ENCODE measurements at regions not wholly inside any gene's neighbourhood (a gene's known extent, or its start where the extent isn't known, plus 50 kb on each side); places are given as distances from the start of the nearest gene placed in this dataset.

DNA sequence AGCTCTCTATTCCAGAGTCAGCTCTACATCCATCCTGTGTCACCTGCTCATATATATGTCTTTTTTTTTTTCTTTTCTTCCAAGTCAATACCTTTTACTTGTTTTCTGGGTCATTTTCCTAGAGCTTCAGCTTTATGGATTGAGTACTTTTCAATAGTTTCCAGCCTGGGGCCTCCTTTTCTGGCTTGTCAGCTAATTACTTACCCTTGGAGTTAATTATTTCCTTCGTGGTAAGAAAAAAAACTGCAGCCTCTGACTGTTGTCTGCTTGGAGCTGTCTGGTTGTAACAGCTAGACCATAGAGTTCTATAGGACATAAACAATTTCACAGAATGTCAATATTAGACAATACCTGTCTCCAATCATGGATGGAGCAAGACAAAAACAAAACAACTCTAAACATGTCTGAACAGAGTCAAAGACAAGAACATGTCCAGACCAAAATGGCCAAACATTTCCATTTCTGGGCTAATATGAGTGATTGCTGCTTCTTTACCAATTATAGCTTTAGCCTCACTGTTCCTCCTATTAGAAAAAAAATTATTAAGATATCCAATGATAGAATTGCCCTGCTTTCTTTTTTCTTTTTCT is 643.1 kb downstream of the SLC4A3 start:
- in situ Hi-C loops (cut with HindIII; ENCODE audit: low pct_unique_long_range_greater_than_20kb, low sequenced_read_pairs): no loop called here
- DNase-seq (ENCODE audit: low read depth, low spot score): no peak

DNA sequence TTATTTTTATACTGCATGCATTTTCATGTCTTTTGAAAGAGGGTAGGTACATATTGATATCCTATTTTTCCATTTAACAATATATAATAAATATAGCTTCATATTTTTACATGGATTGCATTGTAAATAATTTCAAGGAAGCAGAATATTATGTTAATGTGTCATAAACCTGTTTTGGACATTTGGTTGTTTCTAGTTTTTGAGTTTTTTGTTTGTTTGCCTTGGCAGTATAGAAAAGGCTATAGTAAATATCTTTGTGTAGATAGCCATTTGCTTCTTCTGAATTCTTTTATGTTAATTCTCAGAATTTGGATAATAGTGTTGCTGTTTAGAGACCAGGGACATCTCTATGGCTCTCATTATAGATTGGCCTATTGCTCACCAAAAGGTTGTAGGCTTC is 645.2 kb downstream of the SLC4A3 start:
- in situ Hi-C loops (cut with HindIII; ENCODE audit: low pct_unique_long_range_greater_than_20kb, low sequenced_read_pairs): no loop called here
- no peak for DNase-seq (ENCODE audit: low read depth, low spot score)

DNA sequence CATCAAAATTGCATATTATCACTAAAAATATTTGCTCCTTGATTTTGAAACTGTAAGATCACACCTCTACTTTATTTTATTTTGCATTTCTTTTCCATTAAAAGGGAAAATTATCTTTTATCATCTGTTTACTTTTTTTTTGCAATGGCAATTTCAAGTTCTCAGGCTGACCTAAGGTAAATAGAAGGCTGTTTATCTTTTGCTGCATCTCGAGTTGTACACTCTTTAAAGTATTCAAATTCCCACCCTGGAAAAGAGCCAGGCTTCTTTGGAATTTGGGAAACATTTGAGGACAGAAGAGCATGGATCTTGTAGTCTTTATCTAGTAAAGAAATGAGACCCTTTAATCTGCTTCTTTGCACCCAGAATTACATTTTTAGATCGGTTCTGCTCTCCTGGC is 645.7 kb downstream of the SLC4A3 start:
- no peak for DNase-seq (ENCODE audit: low read depth, low spot score)
- in situ Hi-C loops (cut with HindIII; ENCODE audit: low pct_unique_long_range_greater_than_20kb, low sequenced_read_pairs): no loop called here

DNA sequence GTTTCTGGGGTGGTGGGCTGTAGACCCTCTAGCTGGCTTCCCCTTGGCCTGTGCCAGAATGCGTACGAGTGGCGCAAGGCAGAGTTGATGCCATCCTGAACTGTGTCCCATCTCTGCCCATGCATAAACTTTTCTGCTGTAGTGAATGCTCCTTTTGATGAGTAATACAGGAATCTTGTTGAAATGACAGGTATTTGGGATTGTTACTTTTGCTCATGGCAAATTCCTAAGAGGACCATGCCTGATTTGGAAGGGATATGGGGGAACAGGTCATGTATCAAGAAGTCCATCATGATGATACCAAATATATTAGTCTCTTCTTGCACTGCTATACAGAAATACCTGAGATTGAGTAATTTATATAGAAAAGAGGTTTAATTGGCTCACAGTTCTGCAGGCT is 648.0 kb downstream of the SLC4A3 start:
- DNase-seq (ENCODE audit: low read depth, low spot score): no peak
- in situ Hi-C loops (cut with HindIII; ENCODE audit: low pct_unique_long_range_greater_than_20kb, low sequenced_read_pairs): no loop called here

DNA sequence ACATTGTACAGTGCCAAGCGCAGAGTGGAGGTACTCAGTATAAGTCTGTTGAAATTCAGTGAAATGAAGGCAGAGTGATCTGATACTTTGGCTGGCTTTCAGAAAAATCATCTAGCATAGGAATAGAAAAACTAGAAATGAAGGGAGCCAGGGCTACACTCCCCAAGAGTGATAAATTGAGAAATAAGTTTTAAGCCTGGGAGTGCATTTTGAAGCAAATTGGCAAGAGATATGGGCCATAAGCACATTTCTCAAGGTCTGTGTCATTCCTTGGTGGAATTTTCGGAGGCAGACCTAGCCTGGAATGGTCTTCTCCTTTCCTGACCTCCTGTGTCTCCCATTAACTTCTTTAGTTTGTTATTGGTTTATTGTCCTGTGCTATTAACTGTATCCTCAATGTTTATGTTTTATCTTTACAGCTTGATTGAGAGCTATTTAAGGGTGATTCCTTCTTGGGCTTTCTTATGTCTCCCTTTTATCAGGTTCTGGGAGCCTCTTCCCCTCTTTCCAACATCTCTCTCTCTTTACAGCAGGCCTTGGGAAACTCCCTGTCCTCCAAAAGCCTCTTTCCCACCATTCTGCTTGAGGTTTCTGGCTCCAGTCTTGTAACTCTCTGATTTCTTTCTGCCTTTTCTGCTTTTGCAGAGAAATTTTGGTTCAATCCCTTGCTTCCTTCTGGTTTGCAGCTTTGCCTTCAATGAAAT is 649.5 kb downstream of the SLC4A3 start:
- DNase-seq (ENCODE audit: low read depth, low spot score): no peak
- in situ Hi-C loops (cut with HindIII; ENCODE audit: low pct_unique_long_range_greater_than_20kb, low sequenced_read_pairs): no loop called here

DNA sequence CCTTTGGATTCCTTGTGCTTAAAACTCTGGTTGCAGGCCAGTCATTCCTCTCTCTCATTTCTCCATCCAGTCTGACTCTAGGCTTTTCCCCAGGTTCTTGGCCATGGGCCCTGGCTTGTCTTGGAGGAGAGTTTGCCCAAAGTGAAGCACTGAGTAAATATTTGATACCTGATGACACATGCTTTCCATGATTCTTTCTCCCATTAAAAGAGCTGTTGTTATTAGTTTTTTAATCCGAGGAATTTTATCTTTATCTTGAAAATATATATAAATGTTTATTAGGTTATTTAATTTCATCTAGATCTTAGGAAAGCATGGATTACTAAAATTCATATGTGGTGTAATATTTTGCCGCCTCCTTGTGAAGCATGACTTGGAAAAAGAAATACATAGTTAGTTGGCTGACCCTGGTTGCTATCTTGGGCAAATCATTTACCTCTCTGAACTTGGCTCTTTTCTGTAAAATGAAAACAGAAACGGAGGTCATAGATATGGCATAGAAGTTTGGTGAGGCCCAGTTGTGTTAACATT is 650.1 kb downstream of the SLC4A3 start:
- in situ Hi-C loops (cut with HindIII; ENCODE audit: low pct_unique_long_range_greater_than_20kb, low sequenced_read_pairs): no loop called here
- DNase-seq (ENCODE audit: low read depth, low spot score): no peak

DNA sequence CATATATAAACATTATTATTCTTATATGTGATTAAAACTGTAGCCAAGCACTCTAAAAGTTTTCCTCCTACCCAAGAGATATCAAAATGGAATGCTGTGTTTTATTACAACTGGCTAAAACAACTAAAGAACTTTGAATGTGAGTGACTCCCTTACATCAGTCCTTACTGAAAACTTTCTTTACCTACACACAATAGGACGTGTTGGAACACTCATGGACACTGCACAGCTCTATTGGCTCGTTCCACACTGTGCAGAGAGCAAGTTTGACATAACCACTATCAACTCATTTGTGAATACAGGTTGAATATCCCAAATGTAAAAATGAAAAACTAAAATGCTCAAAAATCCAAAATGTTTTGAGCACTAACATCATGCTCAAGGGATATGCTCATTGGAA is 650.6 kb downstream of the SLC4A3 start:
- in situ Hi-C loops (cut with HindIII; ENCODE audit: low pct_unique_long_range_greater_than_20kb, low sequenced_read_pairs): no loop called here

DNA sequence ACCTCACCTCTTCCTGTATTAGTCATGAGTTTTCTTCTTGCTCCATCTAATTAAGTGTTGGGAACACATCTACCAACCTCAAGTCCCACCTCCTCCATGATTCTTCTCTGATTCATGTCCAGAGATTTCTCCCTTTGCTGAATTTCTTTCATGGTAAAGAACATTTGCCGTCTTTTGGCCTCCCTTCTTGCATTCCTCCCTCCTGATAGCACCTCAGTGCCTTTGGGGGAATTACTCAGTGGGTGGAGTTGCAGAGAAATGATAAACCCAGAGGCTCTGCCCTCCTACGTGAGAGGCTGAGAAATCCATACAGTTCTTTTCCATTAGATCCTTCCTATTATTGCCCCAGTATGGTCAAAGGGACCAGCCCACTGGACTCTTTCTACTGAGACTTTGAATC is 651.9 kb downstream of the SLC4A3 start:
- in situ Hi-C loops (cut with HindIII; ENCODE audit: low pct_unique_long_range_greater_than_20kb, low sequenced_read_pairs): no loop called here
- no peak for DNase-seq (ENCODE audit: low read depth, low spot score)

More for the DNA sequence above, 650.6 kb downstream of the SLC4A3 start:
- no peak for DNase-seq (ENCODE audit: low read depth, low spot score)

DNA sequence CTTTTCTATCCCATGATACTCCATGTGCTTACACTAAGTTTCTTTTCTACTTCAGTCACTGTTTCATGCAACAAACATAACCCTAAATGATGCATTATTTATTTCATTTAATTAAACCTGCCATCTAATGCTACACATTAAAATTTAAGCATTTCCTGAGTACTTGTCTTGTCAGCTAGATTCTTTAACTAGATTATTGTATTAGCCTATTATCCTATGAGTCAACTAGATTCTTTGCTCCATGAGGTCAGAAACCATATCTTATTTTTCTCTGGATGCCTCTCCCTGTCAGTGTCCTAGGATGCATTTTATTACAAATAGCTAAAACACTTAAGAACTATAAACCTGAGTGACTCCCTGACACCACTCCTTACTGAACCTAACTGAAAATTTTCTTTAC is 652.4 kb downstream of the SLC4A3 start:
- DNase-seq (ENCODE audit: low read depth, low spot score): no peak
- in situ Hi-C loops (cut with HindIII; ENCODE audit: low pct_unique_long_range_greater_than_20kb, low sequenced_read_pairs): no loop called here

DNA sequence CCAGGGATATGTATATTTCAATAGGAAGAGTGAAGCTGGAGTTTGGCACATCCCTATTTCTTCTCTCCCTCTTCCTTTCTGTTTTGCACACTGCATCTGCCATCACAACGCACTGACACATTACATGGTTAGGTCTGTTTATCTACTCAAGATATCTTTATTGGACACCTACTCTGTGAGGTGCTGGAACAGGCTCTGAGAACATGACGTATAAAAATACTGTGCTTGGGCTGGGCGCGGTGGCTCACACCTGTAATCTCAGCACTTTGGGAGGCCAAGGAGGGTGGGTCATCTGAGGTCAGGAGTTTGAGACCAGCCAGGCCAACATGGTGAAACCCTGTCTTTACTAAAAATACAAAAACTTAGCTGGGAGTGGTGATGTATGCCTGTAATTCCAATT is 653.3 kb downstream of the SLC4A3 start:
- in situ Hi-C loops (cut with HindIII; ENCODE audit: low pct_unique_long_range_greater_than_20kb, low sequenced_read_pairs): no loop called here
- DNase-seq (ENCODE audit: low read depth, low spot score): no peak

DNA sequence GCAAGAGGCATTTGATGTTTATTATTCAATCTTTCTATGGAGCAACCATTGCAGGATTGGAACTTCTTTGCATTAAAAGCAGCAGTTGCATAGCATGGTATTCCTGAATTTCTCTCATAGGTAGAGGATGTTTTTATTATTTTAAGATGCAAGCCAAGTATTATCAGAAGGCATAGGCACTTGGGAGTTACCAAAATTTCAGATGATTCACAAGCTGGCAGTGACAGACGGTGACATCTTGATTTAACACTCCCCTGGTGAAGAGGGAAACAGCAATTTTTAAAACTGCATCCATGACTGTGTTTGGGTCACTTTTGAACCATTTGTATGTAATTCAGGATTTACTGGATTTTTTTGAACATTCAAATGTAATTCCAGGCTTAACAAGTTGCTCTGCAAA is 654.3 kb downstream of the SLC4A3 start:
- in situ Hi-C loops (cut with HindIII; ENCODE audit: low pct_unique_long_range_greater_than_20kb, low sequenced_read_pairs): no loop called here
- no peak for DNase-seq (ENCODE audit: low read depth, low spot score)

DNA sequence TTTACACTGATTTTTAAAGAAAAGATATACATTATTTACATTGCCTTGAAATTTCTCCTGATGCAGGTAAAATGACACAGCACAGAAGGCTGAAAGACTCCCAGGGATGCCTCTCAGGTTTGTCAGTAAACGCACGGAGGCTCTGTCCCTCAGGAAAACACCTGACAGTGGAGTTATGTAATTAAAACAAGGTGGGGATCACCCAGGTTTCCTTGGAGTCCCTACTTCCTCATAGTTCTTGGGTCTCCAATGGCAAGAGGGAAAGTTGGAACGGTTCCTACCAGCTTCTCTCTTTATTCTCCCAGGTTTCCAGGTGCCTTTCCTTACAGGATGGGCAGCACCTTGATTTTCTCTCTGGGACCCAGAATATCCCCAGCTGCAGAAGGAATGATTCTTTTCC is 654.8 kb downstream of the SLC4A3 start:
- DNase-seq (ENCODE audit: low read depth, low spot score): no peak
- in situ Hi-C loops (cut with HindIII; ENCODE audit: low pct_unique_long_range_greater_than_20kb, low sequenced_read_pairs): no loop called here

DNA sequence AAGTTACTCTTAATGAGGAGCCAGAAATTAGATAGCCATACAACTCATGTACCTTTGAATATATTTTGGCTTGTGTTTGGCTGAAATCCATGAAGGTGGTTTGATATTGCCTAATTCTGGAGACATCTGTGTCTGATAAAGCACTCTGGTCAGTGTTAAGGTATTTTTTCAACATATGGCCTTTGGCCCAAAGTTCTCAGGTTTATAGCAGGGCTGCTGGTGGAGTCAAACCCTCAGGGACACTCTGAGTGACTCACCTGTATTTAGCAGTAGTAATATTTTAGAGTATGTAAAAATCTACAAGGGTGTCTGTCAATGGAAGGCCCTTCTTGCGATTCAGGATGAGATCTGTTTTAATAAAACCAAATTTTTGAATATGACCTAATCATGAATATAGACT is 666.5 kb downstream of the SLC4A3 start:
- DNase-seq (ENCODE audit: low read depth, low spot score): no peak
- in situ Hi-C loops (cut with HindIII; ENCODE audit: low pct_unique_long_range_greater_than_20kb, low sequenced_read_pairs): no loop called here

DNA sequence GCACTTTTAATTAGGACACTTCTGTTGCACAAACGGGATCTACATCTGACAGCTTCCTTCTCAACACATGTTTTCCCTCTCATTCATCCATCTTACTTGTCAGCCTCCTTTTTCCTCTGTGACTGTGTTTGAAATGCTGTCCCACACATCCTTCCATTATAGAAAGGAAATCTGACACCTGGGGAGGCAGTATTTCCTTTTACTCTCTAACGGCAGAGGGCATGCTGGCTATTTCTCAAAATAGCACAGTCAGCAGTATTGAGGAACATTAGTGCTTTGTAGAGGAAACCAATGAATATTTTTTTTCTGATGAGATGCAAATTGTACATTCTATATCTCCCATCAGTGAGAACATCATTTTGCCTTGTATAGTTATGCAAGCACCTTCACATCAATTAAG is 668.7 kb downstream of the SLC4A3 start:
- DNase-seq (ENCODE audit: low read depth, low spot score): no peak
- in situ Hi-C loops (cut with HindIII; ENCODE audit: low pct_unique_long_range_greater_than_20kb, low sequenced_read_pairs): no loop called here

DNA sequence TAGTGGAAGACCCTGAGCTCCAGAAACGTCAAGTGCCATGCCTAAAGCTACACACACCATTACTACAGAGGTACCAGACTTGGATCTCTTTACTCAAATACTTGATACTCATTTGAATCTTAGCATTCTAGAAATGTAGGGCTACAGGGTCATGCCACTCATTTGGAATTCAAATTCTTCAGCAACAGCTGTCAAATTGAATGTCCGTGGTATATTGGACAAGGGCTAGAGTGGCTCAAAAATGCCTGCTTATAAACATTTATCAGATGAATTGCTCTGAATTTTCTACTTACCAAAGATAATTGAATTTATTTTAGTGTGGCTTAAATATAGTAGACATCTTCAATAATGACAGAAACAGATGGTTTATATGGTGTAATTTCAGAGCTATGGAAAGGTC is 669.7 kb downstream of the SLC4A3 start:
- in situ Hi-C loops (cut with HindIII; ENCODE audit: low pct_unique_long_range_greater_than_20kb, low sequenced_read_pairs): no loop called here
- no peak for DNase-seq (ENCODE audit: low read depth, low spot score)

DNA sequence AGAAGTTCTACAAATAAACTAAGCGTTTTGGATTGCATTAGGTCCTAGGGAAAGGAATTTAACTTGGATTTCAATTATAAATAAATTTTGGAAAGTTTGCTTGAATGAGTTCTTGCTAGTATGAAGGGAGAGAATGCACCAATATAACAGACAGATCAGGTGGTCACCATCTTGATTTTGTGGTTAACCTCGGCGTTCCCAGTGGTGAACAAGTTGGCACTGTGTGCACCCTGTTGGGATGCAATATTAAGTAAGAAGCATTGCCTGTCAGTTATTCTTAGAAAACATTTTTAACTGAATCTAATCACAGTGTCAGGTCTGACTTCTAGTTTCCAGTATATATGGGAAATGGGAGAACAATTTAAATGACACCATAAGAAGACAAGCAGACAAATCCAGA is 673.4 kb downstream of the SLC4A3 start:
- no peak for DNase-seq (ENCODE audit: low read depth, low spot score)
- in situ Hi-C loops (cut with HindIII; ENCODE audit: low pct_unique_long_range_greater_than_20kb, low sequenced_read_pairs): no loop called here

DNA sequence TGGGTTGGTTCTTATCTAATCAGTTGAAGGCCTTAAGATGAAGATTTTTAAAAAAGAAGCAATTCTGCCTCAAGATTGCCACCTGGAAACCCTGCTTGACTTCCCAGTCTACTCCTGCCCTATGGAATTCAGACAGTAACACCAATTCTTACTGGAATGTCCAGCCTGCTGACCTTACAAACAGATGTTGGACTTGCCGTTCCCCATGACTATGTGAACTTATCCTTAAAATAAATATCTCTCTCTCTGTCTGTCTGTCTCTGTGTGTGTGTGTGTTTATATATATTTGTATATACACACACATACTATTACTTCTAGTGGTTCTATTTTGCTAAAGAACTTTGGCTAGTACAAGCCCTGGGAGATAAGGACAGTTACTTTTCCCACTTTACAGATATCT is 675.3 kb downstream of the SLC4A3 start:
- in situ Hi-C loops (cut with HindIII; ENCODE audit: low pct_unique_long_range_greater_than_20kb, low sequenced_read_pairs): no loop called here

DNA sequence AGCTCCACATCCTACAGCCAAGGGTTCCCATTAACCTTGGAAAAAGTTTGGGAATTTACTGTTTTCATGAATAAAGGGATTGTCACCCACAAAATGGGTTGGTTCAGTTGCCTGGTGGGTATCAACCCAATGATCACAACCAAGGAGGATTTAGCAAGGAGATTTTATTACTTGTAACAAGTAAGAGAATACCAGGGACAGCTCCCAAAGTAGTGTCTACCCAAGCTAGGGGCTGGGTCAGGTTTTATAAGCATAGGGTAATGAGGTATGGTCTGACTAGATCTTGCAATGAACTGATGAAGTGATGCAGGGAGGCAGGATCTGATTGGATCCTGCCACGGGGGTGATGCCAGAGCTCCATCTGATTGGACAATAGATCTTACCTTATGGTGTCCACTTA is 681.8 kb downstream of the SLC4A3 start:
- DNase-seq (ENCODE audit: low read depth, low spot score): no peak
- in situ Hi-C loops (cut with HindIII; ENCODE audit: low pct_unique_long_range_greater_than_20kb, low sequenced_read_pairs): no loop called here

More for the DNA sequence above, 675.3 kb downstream of the SLC4A3 start:
- DNase-seq (ENCODE audit: low read depth, low spot score): no peak

DNA sequence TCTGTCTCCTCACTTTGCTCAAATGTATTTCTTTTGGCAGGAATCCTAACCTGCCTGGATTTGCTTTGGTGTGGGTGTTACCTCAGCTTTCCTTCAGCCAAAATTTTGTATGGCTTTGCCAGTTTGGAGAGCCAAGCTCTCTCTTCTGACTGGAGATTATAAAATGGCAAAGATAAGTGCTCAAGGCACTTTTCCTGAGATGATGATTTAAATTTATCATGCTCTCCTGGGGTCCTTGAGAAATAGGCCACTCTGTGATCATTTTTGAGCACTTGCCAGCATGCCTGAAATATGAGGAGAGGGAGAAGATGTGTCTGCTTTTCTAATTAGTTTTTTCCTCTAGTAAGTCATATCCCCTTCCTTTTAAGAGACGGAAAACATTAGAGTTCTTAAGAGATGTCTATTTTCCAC is 683.0 kb downstream of the SLC4A3 start:
- no peak for DNase-seq (ENCODE audit: low read depth, low spot score)
- in situ Hi-C loops (cut with HindIII; ENCODE audit: low pct_unique_long_range_greater_than_20kb, low sequenced_read_pairs): no loop called here
